ENCODE measurements at regions not wholly inside any gene's neighbourhood (a gene's known extent, or its start where the extent isn't known, plus 50 kb on each side); places are given as distances from the start of the nearest gene placed in this dataset.

GRCh38 chr9:135385793-135386192, 93.8 kb upstream of the PPP1R26 start:
- DNase-seq, result no peak
- POLR2A ChIA-PET, result no interaction called here
- Mint-ChIP-seq H3K27me3 (peaks cover 0 to 12% (median 2%) of the 10 kb centered on the region in 5 donors), H3K36me3 (no peaks in the 10 kb centered on the region), H3K9me3 (no peaks in the 10 kb centered on the region), H3K4me3 (no peak overlapping the region), H3K4me1 (peaks cover 0 to 2% (median 0%) of the 10 kb centered on the region in 4 donors), H3K27ac (no peak overlapping the region)
- ATAC-seq, result no peak

- Mint-ChIP-seq H3K9me3 (no peaks in the 10 kb centered on the region), H3K27me3 (peaks cover 0 to 10% (median 2%) of the 10 kb centered on the region in 5 donors), H3K4me1 (peaks cover 0 to 2% (median 0%) of the 10 kb centered on the region in 4 donors), H3K27ac (no peak overlapping the region), H3K36me3 (no peaks in the 10 kb centered on the region), H3K4me3 (no peak overlapping the region)
- POLR2A ChIA-PET, result no interaction called here
- DNase-seq (no peak), ATAC-seq (no peak)
These were observed 91.6 kb upstream of the PPP1R26 start for GRCh38 chr9:135387976-135388375.

GRCh38 chr9:135388530-135388929, 91.1 kb upstream of the PPP1R26 start:
- no peaks in the 10 kb centered on the region for H3K9me3 Mint-ChIP-seq
- no peak overlapping the region for H3K27ac Mint-ChIP-seq
- peaks cover 0 to 5% (median 3%) of the 10 kb centered on the region in 5 donors for H3K27me3 Mint-ChIP-seq
- ATAC-seq, result no peak
- peaks cover 0 to 2% (median 0%) of the 10 kb centered on the region in 4 donors for H3K4me1 Mint-ChIP-seq
- DNase-seq, result no peak
- POLR2A ChIA-PET, result no interaction called here
- no peak overlapping the region for H3K4me3 Mint-ChIP-seq
- H3K36me3 Mint-ChIP-seq, result no peaks in the 10 kb centered on the region

DNA sequence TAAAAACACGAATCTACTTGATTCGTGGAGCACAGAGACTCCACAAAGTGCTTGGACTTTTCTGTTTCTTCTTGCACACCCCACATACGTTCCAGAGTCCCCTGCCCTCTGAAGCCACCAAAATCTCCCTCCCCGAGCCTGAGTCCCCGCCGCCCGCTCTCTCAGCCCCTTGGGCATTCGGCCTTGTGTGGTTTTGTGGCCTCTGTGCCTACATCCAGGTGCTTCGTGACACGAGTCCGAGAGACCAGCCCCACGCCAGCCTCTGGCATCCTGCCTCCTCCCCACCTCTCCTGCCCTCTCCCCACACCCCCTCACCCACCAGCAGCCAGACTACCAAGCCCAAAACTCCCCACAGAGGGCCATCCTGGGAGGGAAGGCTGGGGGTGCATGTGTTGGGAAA, 87.8 kb upstream of the PPP1R26 start:
- no peaks in the 10 kb centered on the region for H3K36me3 Mint-ChIP-seq
- ATAC-seq (no peak), DNase-seq (no peak)
- peaks cover 0 to 4% (median 0%) of the 10 kb centered on the region in 5 donors for H3K27me3 Mint-ChIP-seq
- peaks cover 0 to 3% (median under 1%) of the 10 kb centered on the region in 4 donors for H3K4me1 Mint-ChIP-seq
- peaks cover 0 to 5% (median 0%) of the 10 kb centered on the region in 9 donors for H3K9me3 Mint-ChIP-seq
- H3K4me3 Mint-ChIP-seq, result no peak overlapping the region
- H3K27ac Mint-ChIP-seq, result no peak overlapping the region
- POLR2A ChIA-PET, result no interaction called here

DNA sequence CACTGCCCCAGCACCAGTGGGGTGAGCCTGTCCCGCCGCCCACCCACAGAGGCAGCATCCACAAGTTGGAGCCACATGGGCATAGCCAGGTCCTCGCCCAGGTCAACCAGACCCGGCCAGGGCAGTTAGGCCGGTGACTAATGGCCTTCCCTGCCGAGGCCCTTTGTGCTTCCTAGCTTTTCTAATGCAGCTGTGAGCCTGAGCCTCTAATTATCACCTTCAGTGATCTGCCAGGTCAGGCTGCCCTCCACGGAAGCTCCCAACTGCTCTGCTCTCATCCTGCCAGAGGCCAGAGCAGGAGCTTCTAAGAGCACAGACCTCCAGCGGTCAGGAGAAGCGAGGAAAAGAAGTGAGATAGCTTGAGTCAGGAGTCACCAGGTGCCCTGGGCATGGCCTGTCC, 87.1 kb upstream of the PPP1R26 start:
- Mint-ChIP-seq H3K27ac (no peak overlapping the region), H3K4me1 (peaks cover 0 to 3% (median under 1%) of the 10 kb centered on the region in 4 donors), H3K27me3 (peaks cover 0 to 4% (median 0%) of the 10 kb centered on the region in 5 donors), H3K4me3 (no peak overlapping the region), H3K36me3 (no peaks in the 10 kb centered on the region), H3K9me3 (peaks cover 0 to 5% (median 0%) of the 10 kb centered on the region in 9 donors)
- DNase-seq (no peak), ATAC-seq (no peak)
- POLR2A ChIA-PET, result no interaction called here

GRCh38 chr9:135394131-135394530, 85.5 kb upstream of the PPP1R26 start:
- DNase-seq, result no peak
- peaks cover 0 to 5% (median 0%) of the 10 kb centered on the region in 9 donors for H3K9me3 Mint-ChIP-seq
- POLR2A ChIA-PET, result no interaction called here

GRCh38 chr9:135394699-135395645, 84.6 kb upstream of the PPP1R26 start:
- H3K27me3 Mint-ChIP-seq, result peaks cover 0 to 4% (median 0%) of the 10 kb centered on the region in 5 donors
- peaks cover 0 to 5% (median 0%) of the 10 kb centered on the region in 9 donors for H3K9me3 Mint-ChIP-seq
- H3K4me3 Mint-ChIP-seq, result no peak overlapping the region
- peaks cover 0 to 3% (median under 1%) of the 10 kb centered on the region in 4 donors for H3K4me1 Mint-ChIP-seq
- H3K36me3 Mint-ChIP-seq, result no peaks in the 10 kb centered on the region
- ATAC-seq (no peak), DNase-seq (no peak)
- no peak overlapping the region for H3K27ac Mint-ChIP-seq
- POLR2A ChIA-PET, result no interaction called here

More at GRCh38 chr9:135394131-135394530, 85.5 kb upstream of the PPP1R26 start:
- peaks cover 0 to 3% (median under 1%) of the 10 kb centered on the region in 4 donors for H3K4me1 Mint-ChIP-seq
- peaks cover 0 to 4% (median 0%) of the 10 kb centered on the region in 5 donors for H3K27me3 Mint-ChIP-seq
- no peak overlapping the region for H3K27ac Mint-ChIP-seq
- H3K36me3 Mint-ChIP-seq, result no peaks in the 10 kb centered on the region
- ATAC-seq, result no peak
- H3K4me3 Mint-ChIP-seq, result no peak overlapping the region

DNA sequence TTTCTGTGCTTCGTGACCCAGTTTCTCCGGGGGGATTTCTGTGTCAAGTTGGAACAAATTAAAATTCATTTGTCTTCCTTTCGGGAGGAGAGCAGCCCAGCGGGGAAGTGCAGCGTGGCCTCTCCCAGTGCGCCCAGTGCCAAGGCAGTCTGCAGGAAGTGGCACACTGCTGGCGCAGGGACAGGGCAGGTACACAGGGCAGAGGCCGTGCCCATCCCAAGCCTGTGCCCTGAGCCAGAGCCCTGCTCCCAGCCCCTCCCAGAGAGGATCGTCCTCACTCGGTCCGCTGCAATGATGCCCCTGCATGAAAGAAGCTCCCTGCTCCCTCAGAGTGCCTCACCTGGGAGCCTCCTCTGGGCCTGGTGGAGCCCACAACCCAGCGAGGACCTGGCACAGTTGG, 82.4 kb upstream of the PPP1R26 start:
- ATAC-seq, result no peak
- Mint-ChIP-seq H3K9me3 (peaks cover 0 to 5% (median 0%) of the 10 kb centered on the region in 9 donors), H3K27me3 (peaks cover 0 to 5% (median 0%) of the 10 kb centered on the region in 5 donors), H3K36me3 (no peaks in the 10 kb centered on the region), H3K4me1 (peaks cover 0 to 3% (median 0%) of the 10 kb centered on the region in 4 donors), H3K4me3 (no peak overlapping the region), H3K27ac (no peak overlapping the region)
- no peak for DNase-seq
- POLR2A ChIA-PET, result no interaction called here

DNA sequence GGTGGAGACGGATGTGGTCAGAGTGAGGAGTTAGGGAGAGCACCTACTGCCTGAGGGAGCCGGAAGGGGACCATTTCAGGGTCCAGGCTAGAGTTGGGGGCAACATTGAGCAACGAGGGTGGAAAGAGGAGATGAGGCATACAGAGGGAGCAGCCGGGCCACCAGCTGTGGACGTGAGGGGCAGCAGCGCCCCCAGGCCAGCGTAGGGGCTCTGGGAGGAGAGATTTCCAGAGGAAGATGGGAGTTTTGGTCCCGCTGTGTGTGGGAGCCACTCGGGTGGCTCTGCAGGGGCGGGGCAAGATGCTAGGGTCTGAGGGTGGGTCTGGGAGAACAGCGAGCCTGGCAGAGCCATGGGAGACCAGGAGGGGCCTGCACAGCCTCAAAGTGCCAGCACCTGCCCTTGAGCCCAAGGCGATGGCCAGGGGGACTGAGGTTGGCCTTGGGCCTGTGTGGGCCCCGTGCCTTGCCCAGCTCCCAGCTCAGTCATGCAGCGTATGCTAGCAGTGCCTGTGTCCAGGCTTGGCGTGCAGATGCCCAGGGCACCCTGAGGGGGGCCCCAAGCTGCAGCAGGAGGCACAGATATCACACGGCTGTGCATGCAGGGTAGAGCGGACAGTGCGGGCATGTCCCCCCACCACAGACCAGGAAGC, 80.5 kb upstream of the PPP1R26 start:
- POLR2A ChIA-PET, result no interaction called here
- ATAC-seq (no peak), DNase-seq (no peak)
- Mint-ChIP-seq H3K4me1 (peaks cover 0 to 3% (median 0%) of the 10 kb centered on the region in 4 donors), H3K27ac (no peak overlapping the region), H3K27me3 (peaks cover 0 to 9% (median 0%) of the 10 kb centered on the region in 5 donors), H3K9me3 (peaks cover 0 to 5% (median 0%) of the 10 kb centered on the region in 9 donors), H3K36me3 (no peaks in the 10 kb centered on the region), H3K4me3 (no peak overlapping the region)

DNA sequence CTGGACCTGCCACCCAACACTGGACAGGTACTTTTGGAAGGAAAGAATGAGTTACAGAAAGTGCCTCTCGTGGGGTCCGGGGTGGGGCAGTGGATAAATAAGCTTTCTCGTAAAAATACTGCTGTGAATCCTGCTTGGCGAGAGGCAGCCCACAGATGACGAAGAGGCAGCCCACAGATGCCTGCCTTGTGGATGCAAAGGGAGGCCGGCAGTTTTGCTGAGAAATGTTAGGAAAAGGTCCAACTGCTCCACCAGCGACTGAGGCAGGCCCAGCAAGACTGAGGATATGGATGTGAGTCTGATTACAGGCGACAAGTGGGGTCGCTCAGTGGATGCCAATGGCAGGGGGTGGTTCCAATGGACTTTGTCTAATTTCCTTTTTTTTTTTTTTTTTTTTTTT, 79.1 kb upstream of the PPP1R26 start:
- H3K36me3 Mint-ChIP-seq, result no peaks in the 10 kb centered on the region
- no peaks in the 10 kb centered on the region for H3K4me1 Mint-ChIP-seq
- no peak overlapping the region for H3K4me3 Mint-ChIP-seq
- H3K27ac Mint-ChIP-seq, result no peak overlapping the region
- no peak for ATAC-seq
- DNase-seq, result no peak
- H3K9me3 Mint-ChIP-seq, result no peaks in the 10 kb centered on the region
- peaks cover 0 to 8% (median 0%) of the 10 kb centered on the region in 5 donors for H3K27me3 Mint-ChIP-seq
- POLR2A ChIA-PET, result no interaction called here

DNA sequence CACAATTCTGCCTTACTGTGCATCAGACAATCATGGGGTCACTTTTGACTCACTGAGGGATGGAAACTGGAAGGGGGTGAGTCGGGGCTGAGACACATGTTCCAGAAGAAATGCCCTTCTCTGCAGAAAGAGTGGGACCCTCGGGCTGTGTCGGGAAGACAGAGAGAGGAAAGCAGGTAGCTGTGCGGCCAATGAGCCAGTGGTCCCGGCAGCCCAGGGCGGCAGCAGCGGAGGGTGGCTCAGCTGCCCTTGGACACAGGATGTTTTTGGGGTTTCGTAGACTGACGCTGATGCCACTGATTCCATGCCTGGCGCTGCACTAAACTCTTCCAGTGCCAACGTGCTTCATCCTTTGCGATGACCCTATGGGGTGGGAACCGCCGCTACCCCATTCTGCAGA, 78.4 kb upstream of the PPP1R26 start:
- Mint-ChIP-seq H3K4me3 (no peak overlapping the region), H3K36me3 (no peaks in the 10 kb centered on the region), H3K27ac (no peak overlapping the region), H3K4me1 (no peaks in the 10 kb centered on the region), H3K9me3 (no peaks in the 10 kb centered on the region), H3K27me3 (peaks cover 0 to 9% (median 0%) of the 10 kb centered on the region in 5 donors)
- POLR2A ChIA-PET, result no interaction called here
- DNase-seq (no peak), ATAC-seq (no peak)

GRCh38 chr9:135402048-135402738, 77.4 kb upstream of the PPP1R26 start:
- H3K4me1 Mint-ChIP-seq, result no peaks in the 10 kb centered on the region
- no peaks in the 10 kb centered on the region for H3K9me3 Mint-ChIP-seq
- H3K27ac Mint-ChIP-seq, result peak overlapping the region in 1 of 10 donors; percentile 66
- no peaks in the 10 kb centered on the region for H3K36me3 Mint-ChIP-seq
- peaks cover 0 to 10% (median 0%) of the 10 kb centered on the region in 5 donors for H3K27me3 Mint-ChIP-seq
- POLR2A ChIA-PET, result no interaction called here
- DNase-seq, result no peak
- H3K4me3 Mint-ChIP-seq, result no peak overlapping the region
- ATAC-seq, result no peak

Data from naive thymus-derived CD8-positive, alpha-beta T cell (primary cell).